HUES64 (cell line): ENCODE measurements at regions not wholly inside any gene's neighbourhood (a gene's known extent, or its start where the extent isn't known, plus 50 kb on each side); places are given as distances from the start of the nearest gene placed in this dataset.
"Not testable (repeated sequence)": the region's sequence is repeated elsewhere in the genome, so short reads cannot be mapped to it uniquely, and the experiment has no call there.

ENCODE experiments used
- H3K27ac ChIP-seq: 2 replicates; pipeline ENCODE4 v1.7.0; 2013; ENCODE audit warnings: low read depth, low read length, inconsistent platforms
- H3K27me3 ChIP-seq: 2 replicates; pipeline ENCODE4 v1.6.1; 2013; ENCODE audit warnings: mild to moderate bottlenecking, low read length; ENCODE audit not compliant: insufficient read depth
- H3K36me3 ChIP-seq: 2 replicates; pipeline ENCODE4 v1.6.1; 2013; ENCODE audit warnings: mild to moderate bottlenecking, low read length; ENCODE audit not compliant: insufficient read depth
- H3K4me1 ChIP-seq: 2 replicates; pipeline ENCODE4 v1.6.1; 2013; ENCODE audit warnings: mild to moderate bottlenecking, low read length, moderate library complexity; ENCODE audit not compliant: insufficient read depth
- H3K4me3 ChIP-seq: 2 replicates; pipeline ENCODE4 v1.5.1; 2013; ENCODE audit warnings: mild to moderate bottlenecking, low read length, moderate library complexity
- H3K9ac ChIP-seq: 2 replicates; pipeline ENCODE4 v1.6.1; 2013; ENCODE audit warnings: mild to moderate bottlenecking, low read depth, low read length
- H3K9me3 ChIP-seq: 2 replicates; pipeline ENCODE4 v1.6.1; 2013; ENCODE audit warnings: low read depth, low read length; ENCODE audit not compliant: insufficient read depth
- WGBS: fragments of 150-250, 120-280 bp; methylation state at CpG from one replicate; pipeline ENCODE4 v1.1.7; 2013; ENCODE audit warnings: missing lambda C conversion rate; 5-methylcytosine and 5-hydroxymethylcytosine counted together

DNA sequence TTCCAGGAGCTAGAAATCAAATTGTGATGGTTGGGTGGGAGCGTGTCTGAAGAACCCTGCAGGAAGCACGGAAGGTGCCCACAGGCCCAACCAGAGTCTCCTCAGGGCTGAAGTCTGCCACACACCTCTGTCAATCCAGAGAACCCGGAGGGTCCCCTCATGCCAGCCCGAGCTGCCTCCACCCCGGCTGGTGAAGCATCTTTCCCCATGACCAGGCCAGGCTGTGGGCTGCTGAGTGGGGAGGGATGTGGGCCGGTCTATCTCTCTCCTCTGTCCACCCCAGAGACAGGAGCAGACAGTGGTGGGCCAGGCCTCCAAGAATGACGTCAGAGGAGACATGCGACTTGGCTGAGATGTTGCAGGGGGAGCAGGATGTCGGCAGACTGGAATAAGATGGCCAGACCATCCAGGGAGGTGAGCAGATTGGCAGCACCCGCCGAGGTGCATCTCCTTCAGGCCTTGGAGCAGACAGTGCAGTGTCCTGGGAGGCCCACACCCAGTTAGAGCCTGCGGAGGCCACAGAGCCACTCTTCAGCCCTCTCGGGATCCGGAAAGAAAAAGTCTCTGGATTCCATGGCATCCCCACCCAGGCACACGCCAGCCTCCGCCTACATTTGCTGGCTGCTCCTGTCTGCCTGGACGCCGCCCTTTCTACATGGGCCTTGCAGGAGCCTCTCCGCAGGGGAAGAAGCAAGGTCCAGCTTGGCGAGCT, 1524.9 kb downstream of the BRD1 start:
- no peak overlapping the region for H3K4me3 ChIP-seq
- no peaks in the 10 kb centered on the region for H3K36me3 ChIP-seq
- no peaks in the 10 kb centered on the region for H3K9me3 ChIP-seq
- H3K27ac ChIP-seq: no peak overlapping the region
- H3K27me3 ChIP-seq: no peaks in the 10 kb centered on the region
- H3K4me1 ChIP-seq: no peaks in the 10 kb centered on the region
- WGBS: 95% methylated on average over 20 of the region's 20 CpGs
- H3K9ac ChIP-seq: no peak overlapping the region

DNA sequence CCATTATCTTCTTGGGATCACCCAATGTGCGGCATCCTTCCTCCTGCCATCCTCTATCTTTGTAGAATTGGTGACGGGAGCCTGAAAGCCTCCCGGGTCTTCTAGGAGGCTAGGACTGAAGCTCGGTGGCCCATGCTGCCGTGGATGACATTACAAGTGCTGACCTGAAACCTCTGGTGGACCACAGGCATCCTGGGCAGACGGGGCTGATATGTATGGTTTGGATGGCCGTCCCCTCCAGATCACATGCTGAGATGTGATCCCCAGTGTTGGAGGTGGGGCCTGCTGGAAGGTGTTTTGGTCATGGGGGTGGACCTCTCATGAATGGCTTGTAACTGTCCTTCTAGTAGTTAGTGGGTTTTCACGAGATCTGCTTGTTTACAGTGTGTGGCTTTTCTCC, 1525.8 kb downstream of the BRD1 start:
- H3K27me3 ChIP-seq: no peaks in the 10 kb centered on the region
- no peaks in the 10 kb centered on the region for H3K36me3 ChIP-seq
- 89% methylated on average over 8 of the region's 8 CpGs for WGBS
- H3K27ac ChIP-seq: no peak overlapping the region
- H3K9me3 ChIP-seq: no peaks in the 10 kb centered on the region
- H3K9ac ChIP-seq: no peak overlapping the region
- no peak overlapping the region for H3K4me3 ChIP-seq
- H3K4me1 ChIP-seq: no peaks in the 10 kb centered on the region

GRCh38 chr22:48301421-48301820, 1526.3 kb downstream of the BRD1 start:
- H3K36me3 ChIP-seq: no peaks in the 10 kb centered on the region
- no peak overlapping the region for H3K4me3 ChIP-seq
- H3K9ac ChIP-seq: no peak overlapping the region
- no peaks in the 10 kb centered on the region for H3K9me3 ChIP-seq
- H3K27me3 ChIP-seq: no peaks in the 10 kb centered on the region
- H3K27ac ChIP-seq: no peak overlapping the region
- H3K4me1 ChIP-seq: no peaks in the 10 kb centered on the region
- WGBS: 92% methylated on average over 11 of the region's 11 CpGs

- no peak overlapping the region for H3K9ac ChIP-seq
- H3K4me1 ChIP-seq: no peaks in the 10 kb centered on the region
- WGBS: 96% methylated on average over 11 of the region's 11 CpGs
- no peak overlapping the region for H3K27ac ChIP-seq
- no peak overlapping the region for H3K4me3 ChIP-seq
- no peaks in the 10 kb centered on the region for H3K36me3 ChIP-seq
- H3K9me3 ChIP-seq: no peaks in the 10 kb centered on the region
- no peaks in the 10 kb centered on the region for H3K27me3 ChIP-seq
These were observed 1526.8 kb downstream of the BRD1 start for GRCh38 chr22:48300877-48301276.

DNA sequence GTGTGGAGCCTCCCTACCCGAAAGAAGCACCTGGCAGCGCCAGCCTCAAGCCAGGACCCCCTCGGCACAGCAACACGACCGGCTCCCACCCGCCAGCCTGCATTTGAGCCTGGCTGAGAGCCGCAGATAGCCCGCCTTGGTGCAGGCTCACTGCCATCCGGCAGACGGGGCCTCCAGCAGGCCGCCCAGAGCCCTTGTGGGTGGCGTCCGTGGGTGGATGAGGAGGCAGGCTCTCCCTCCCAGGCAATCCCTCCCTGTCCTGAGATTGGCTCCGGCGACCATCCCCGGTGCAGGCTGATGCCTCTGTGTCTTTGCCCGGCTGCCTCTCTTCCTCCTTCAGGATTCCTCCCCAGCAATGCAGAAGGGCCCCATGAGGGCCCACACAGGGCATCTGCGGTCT, 1527.9 kb downstream of the BRD1 start:
- H3K9me3 ChIP-seq: no peaks in the 10 kb centered on the region
- H3K27ac ChIP-seq: no peak overlapping the region
- no peaks in the 10 kb centered on the region for H3K4me1 ChIP-seq
- no peak overlapping the region for H3K9ac ChIP-seq
- no peaks in the 10 kb centered on the region for H3K36me3 ChIP-seq
- H3K4me3 ChIP-seq: no peak overlapping the region
- no peaks in the 10 kb centered on the region for H3K27me3 ChIP-seq
- 93% methylated on average over 18 of the region's 18 CpGs for WGBS

GRCh38 chr22:48299124-48299523, 1528.5 kb downstream of the BRD1 start:
- Histone ChIP-seq H3K4me1 (no peaks in the 10 kb centered on the region), H3K9ac (no peak overlapping the region), H3K4me3 (no peak overlapping the region), H3K9me3 (no peaks in the 10 kb centered on the region), H3K27me3 (no peaks in the 10 kb centered on the region), H3K27ac (no peak overlapping the region), H3K36me3 (no peaks in the 10 kb centered on the region)
- WGBS: 94% methylated on average over 8 of the region's 8 CpGs

DNA sequence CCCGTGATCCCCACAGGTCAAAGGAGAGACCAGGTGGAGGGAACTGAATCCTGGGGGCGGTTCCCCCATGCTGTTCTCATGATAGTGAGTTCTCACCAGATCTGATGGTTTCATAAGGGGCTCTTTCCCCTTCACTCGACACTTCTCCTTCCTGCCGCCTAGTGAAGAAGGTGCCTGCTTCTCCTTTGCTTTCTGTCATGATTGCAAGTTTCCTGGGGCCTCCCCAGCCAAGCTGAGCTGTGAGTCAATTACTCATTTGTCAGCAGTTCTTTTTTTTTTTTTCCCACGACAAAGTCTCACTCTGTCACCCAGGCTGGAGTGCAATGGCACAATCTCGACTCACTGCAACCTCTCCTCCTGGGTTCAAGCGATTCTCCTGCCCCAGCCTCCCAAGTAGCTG, 1530.4 kb downstream of the BRD1 start:
- WGBS: 88% methylated on average over 6 of the region's 7 CpGs

GRCh38 chr22:48289954-48290353, 1527.5 kb downstream of the TBC1D22A start:
- not testable (repeated sequence) for H3K4me1 ChIP-seq, H3K9me3 ChIP-seq, H3K9ac ChIP-seq, H3K4me3 ChIP-seq, H3K27me3 ChIP-seq, H3K36me3 ChIP-seq, H3K27ac ChIP-seq
- WGBS: 89% methylated on average over 1 of the region's 2 CpGs

More for the DNA sequence above, 1530.4 kb downstream of the BRD1 start:
- Histone ChIP-seq H3K27me3 (no peaks in the 10 kb centered on the region), H3K9ac (no peak overlapping the region), H3K4me3 (no peak overlapping the region), H3K36me3 (no peaks in the 10 kb centered on the region), H3K9me3 (no peaks in the 10 kb centered on the region), H3K4me1 (no peaks in the 10 kb centered on the region), H3K27ac (no peak overlapping the region)

GRCh38 chr22:48288376-48288940, 1526.0 kb downstream of the TBC1D22A start:
- Histone ChIP-seq H3K4me3 (no peak overlapping the region), H3K9me3 (no peaks in the 10 kb centered on the region), H3K9ac (no peak overlapping the region), H3K27me3 (0 out of 2 replicates have a peak, but pooled peaks cover 2% of the 10 kb centered on the region), H3K36me3 (no peaks in the 10 kb centered on the region), H3K27ac (no peak overlapping the region), H3K4me1 (no peaks in the 10 kb centered on the region)
- 92% methylated on average over 3 of the region's 3 CpGs for WGBS

DNA sequence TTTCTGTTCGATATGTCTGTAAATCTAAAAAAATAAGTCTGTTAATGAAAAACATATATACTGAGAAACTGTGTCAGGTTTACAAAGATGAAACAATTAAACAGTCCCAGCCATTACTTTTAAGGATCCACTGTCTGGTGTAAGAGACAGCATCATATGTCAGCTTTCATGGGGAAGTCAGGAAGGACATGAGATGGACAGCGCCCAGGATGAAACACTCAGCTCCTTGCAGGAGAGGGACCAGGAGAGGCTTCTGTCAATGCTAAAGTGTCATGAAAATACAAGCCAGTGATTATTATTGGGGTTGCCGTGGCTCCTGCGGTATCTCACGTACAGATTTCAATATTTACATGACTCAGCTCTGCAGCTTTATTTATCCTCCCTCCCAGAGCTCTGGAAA, 1524.6 kb downstream of the TBC1D22A start:
- 93% methylated on average over 4 of the region's 5 CpGs for WGBS
- Histone ChIP-seq H3K27ac (no peak overlapping the region), H3K4me3 (no peak overlapping the region), H3K4me1 (no peaks in the 10 kb centered on the region), H3K9me3 (no peaks in the 10 kb centered on the region), H3K9ac (no peak overlapping the region), H3K36me3 (no peaks in the 10 kb centered on the region), H3K27me3 (0 out of 2 replicates have a peak, but pooled peaks cover 2% of the 10 kb centered on the region)

DNA sequence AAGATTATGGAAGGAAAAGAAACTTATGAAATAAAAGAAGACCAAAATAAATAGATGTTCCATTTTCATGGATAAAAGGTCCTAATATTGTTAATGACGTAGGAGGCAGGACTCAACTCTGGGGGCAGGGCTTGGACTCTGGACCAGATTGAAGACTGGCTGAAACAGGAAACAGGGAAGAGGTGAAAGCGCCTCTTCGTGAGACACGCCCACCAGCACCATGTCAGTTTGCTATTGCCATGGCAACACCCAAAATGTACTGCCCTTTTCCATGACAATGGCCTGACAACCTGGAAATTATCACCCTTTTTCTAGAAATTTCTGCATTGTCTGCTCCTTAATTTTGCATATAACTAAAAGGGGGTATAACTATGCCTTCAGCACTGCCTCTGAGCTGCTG, 1522.2 kb downstream of the TBC1D22A start:
- Histone ChIP-seq H3K4me3 (no peak overlapping the region), H3K4me1 (no peaks in the 10 kb centered on the region), H3K9ac (no peak overlapping the region), H3K27me3 (0 out of 2 replicates have a peak, but pooled peaks cover 2% of the 10 kb centered on the region), H3K27ac (no peak overlapping the region), H3K36me3 (no peaks in the 10 kb centered on the region), H3K9me3 (peaks cover 6% of the 10 kb centered on the region; the same call in 1 of the 2 replicates)
- whole genome bisulfite sequencing: 90% methylated on average over 4 of the region's 4 CpGs
